SK-N-SH (cell line): ENCODE measurements at regions not wholly inside any gene's neighbourhood (a gene's known extent, or its start where the extent isn't known, plus 50 kb on each side); places are given as distances from the start of the nearest gene placed in this dataset.

Experiments used
- CTCF ChIA-PET: fragments of 300-600, 350-600 bp; formaldehyde crosslinking; extraction: SDS; loops from one replicate; lab custom pipeline; 2021; lab: Yijun Ruan, JAX
- POLR2A ChIA-PET: fragments of 350-600 bp; sonication (Branson Sonifier 250); formaldehyde crosslinking; extraction: SDS; loops from one replicate; lab custom pipeline; 2020; ENCODE audit warnings: antibody characterized with exemption, inconsistent platforms; lab: Yijun Ruan, JAX
- DNase-seq: peaks from one replicate; pipeline ENCODE4 v3.0.0; 2012
- H2AFZ ChIP-seq: fragments of 200-600 bp; sonication (generic); 2 replicates; pipeline ENCODE4 v1.8.1; 2016; ENCODE audit warnings: antibody characterized with exemption, mild to moderate bottlenecking, low read depth
- H3F3A ChIP-seq: fragments of 200-600 bp; sonication (generic); replicated peaks from 2 replicates; pipeline ENCODE3; 2016; ENCODE audit warnings: antibody characterized with exemption, mild to moderate bottlenecking; ENCODE audit not compliant: insufficient read depth
- H3K27ac ChIP-seq, 2 experiments: fragments of 200-500 bp in 1 of 2; fragments of 200-600 bp in 1 of 2; sonication (Bioruptor generic) in 1 of 2; sonication (generic), shearing (Covaris generic) in 1 of 2; 2 replicates each; pipeline versions ENCODE4 v1.5.1 to v1.6.1; 2014 to 2016; ENCODE audit warnings: low read depth in 2 of 2, inconsistent platforms in 1 of 2, low read length in 1 of 2, mild to moderate bottlenecking in 1 of 2, mixed read lengths in 1 of 2
- H3K27me3 ChIP-seq: fragments of 200-600 bp; sonication (generic), shearing (Covaris generic); 2 replicates; pipeline ENCODE4 v1.6.1; 2016; ENCODE audit warnings: mixed run types; ENCODE audit not compliant: insufficient read depth
- H3K36me3 ChIP-seq, 2 experiments: fragments of 200-500 bp in 1 of 2; fragments of 200-600 bp in 1 of 2; sonication (Bioruptor generic) in 1 of 2; sonication (generic) in 1 of 2; replicated peaks in 1 of 2; 2 replicates each; pipeline versions ENCODE3 to v1.5.1; 2014 to 2016; ENCODE audit warnings: low read length in 1 of 2, mild to moderate bottlenecking in 1 of 2; ENCODE audit not compliant: insufficient read depth in 2 of 2, control insufficient read depth in 1 of 2
- H3K4me1 ChIP-seq, 2 experiments: fragments of 200-500 bp in 1 of 2; fragments of 200-600 bp in 1 of 2; sonication (Bioruptor generic) in 1 of 2; sonication (generic), shearing (Covaris generic) in 1 of 2; 2 replicates each; pipeline versions ENCODE4 v1.5.1 to v1.6.1; 2014 to 2016; ENCODE audit warnings: low read depth in 1 of 2, low read length in 1 of 2, mixed run types in 1 of 2; ENCODE audit not compliant: insufficient read depth in 2 of 2, control insufficient read depth in 1 of 2
- H3K4me2 ChIP-seq: fragments of 200-600 bp; sonication (generic), shearing (Covaris generic); 2 replicates; pipeline ENCODE4 v1.6.1; 2017; ENCODE audit warnings: mixed run types
- H3K4me3 ChIP-seq, 2 experiments: fragments of 200-500 bp in 1 of 2; fragments of 200-600 bp in 1 of 2; sonication (Bioruptor generic) in 1 of 2; sonication (generic), shearing (Covaris generic) in 1 of 2; 2 replicates each; pipeline versions ENCODE4 v1.5.1 to v1.8.1; 2014 to 2016; ENCODE audit warnings: low read depth in 2 of 2, inconsistent platforms in 1 of 2, low read length in 1 of 2, mild to moderate bottlenecking in 1 of 2, mixed read lengths in 1 of 2, moderate library complexity in 1 of 2
- H3K79me2 ChIP-seq: fragments of 200-600 bp; sonication (generic); 2 replicates; pipeline ENCODE4 v1.8.1; 2017; ENCODE audit warnings: mild to moderate bottlenecking; ENCODE audit not compliant: insufficient read depth
- H3K9ac ChIP-seq: fragments of 200-600 bp; sonication (generic); 2 replicates; pipeline ENCODE4 v1.6.1; 2017; ENCODE audit warnings: mixed run types
- H3K9me2 ChIP-seq: fragments of 200-600 bp; sonication (generic); 2 replicates; pipeline ENCODE4 v1.6.1; 2017; ENCODE audit warnings: mixed run types
- H3K9me3 ChIP-seq: fragments of 200-600 bp; sonication (generic); 2 replicates; pipeline ENCODE4 v1.6.1; 2017; ENCODE audit warnings: mixed run types, mild to moderate bottlenecking, moderate library complexity
- H4K20me1 ChIP-seq: fragments of 200-600 bp; sonication (generic); 2 replicates; pipeline ENCODE4 v1.6.1; 2017; ENCODE audit warnings: mild to moderate bottlenecking, mixed run types; ENCODE audit not compliant: insufficient read depth
- CHD2 ChIP-seq: fragments of 150-350 bp; IDR thresholded peaks from 2 replicates; pipeline ENCODE4 v1.6.1; 2018; ENCODE audit warnings: low read length; ENCODE audit not compliant: partially characterized antibody
- CTCF ChIP-seq: fragments of 200-600 bp; sonication (generic); IDR thresholded peaks from 2 replicates; pipeline ENCODE4 v1.6.1; 2017; ENCODE audit warnings: antibody characterized with exemption, mild to moderate bottlenecking, moderate library complexity
- ELF1 ChIP-seq: IDR thresholded peaks from 2 replicates; pipeline ENCODE4 v1.4.0; 2012
- EZH2phosphoT487 ChIP-seq: fragments of 200-600 bp; sonication (generic); IDR thresholded peaks from 2 replicates; pipeline ENCODE4 v1.6.1; 2017; ENCODE audit warnings: low read depth, mixed run types, mild to moderate bottlenecking, antibody characterized with exemption, moderate library complexity, borderline replicate concordance
- GATA2 ChIP-seq: sonication (generic); formaldehyde crosslinking; IDR thresholded peaks from 2 replicates; pipeline ENCODE4 v1.5.0; 2020; ENCODE audit warnings: mild to moderate bottlenecking, missing genetic modification reagents
- NFIC ChIP-seq: IDR thresholded peaks from 2 replicates; pipeline ENCODE4 v1.4.0; 2012; ENCODE audit warnings: borderline replicate concordance
- PBX3 ChIP-seq: IDR thresholded peaks from 2 replicates; pipeline ENCODE4; 2012
- POLR2AphosphoS5 ChIP-seq: IDR thresholded peaks from 2 replicates; pipeline ENCODE4 v1.6.1; 2012; ENCODE audit warnings: low read depth, low read length
- RCOR1 ChIP-seq: fragments of 150-350 bp; IDR thresholded peaks from 2 replicates; pipeline ENCODE4 v1.6.1; 2017; ENCODE audit warnings: antibody characterized with exemption, low read length
- TAF1 ChIP-seq: IDR thresholded peaks from 2 replicates; pipeline ENCODE4 v1.6.1; 2012; ENCODE audit warnings: low read depth, mild to moderate bottlenecking, low read length, moderate library complexity, borderline replicate concordance
- USF1 ChIP-seq: IDR thresholded peaks from 2 replicates; pipeline ENCODE4 v1.4.0; 2012; ENCODE audit warnings: low read depth, borderline replicate concordance
- USF2 ChIP-seq: fragments of 150-350 bp; IDR thresholded peaks from 2 replicates; pipeline ENCODE4 v1.6.1; 2017; ENCODE audit warnings: antibody characterized with exemption, low read length, low read depth, borderline replicate concordance
- YY1 ChIP-seq: IDR thresholded peaks from 2 replicates; pipeline ENCODE4 v1.4.0; 2012; ENCODE audit warnings: low read depth, mild to moderate bottlenecking
- WGBS: methylation state at CpG from one replicate; pipeline ENCODE4 v1.1.6; 2017; ENCODE audit warnings: low lambda C conversion rate; 5-methylcytosine and 5-hydroxymethylcytosine counted together

DNA sequence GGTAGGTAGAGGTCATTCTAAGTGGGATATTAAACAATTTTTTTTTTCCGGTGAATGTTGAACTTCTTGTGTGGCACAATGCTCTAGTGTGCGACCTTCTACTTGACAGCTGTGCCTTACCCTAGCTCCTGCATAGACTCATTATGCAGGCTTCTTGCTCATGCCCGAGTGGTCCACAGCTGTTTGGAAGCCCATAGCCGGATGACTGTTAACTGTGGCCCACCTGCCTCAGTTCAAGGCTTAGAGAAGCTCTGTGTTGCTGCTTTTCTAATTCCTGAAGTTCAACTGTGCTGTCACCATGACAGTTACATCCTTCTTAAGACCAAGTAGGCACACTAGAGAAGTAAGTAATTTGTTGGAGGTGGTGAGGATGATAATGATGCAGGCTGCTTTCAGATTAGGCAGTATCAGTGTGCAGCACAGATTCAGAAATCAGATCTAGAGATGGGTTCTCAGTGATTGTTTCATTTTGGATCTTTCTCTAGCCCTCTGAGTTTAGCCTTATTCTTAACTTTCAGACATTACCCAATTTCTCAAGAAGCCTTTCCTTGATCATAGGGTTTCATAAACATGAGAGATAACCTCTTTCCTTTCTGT is 278.4 kb downstream of the PHF14 start:
- TF ChIP-seq YY1 (no peak), CTCF (no peak), CHD2 (no peak), GATA2 (CRISPR knock-in tag) (no peak), PBX3 (no peak), USF1 (no peak), ELF1 (no peak), POLR2AphosphoS5 (no peak)
- Histone ChIP-seq H4K20me1 (no peaks in the 10 kb centered on the region), H3K79me2 (no peaks in the 10 kb centered on the region), H3K9me2 (no peaks in the 10 kb centered on the region), H3K27me3 (no peaks in the 10 kb centered on the region), H3K9me3 (no peaks in the 10 kb centered on the region), H3K4me2 (no peak overlapping the region), H2AFZ (no peak overlapping the region), H3F3A (no peaks in the 10 kb centered on the region), H3K9ac (no peak overlapping the region), H3K36me3 (no peaks in the 10 kb centered on the region), H3K4me3 (no peak overlapping the region), H3K27ac (no peak overlapping the region), H3K4me1 (no peaks in the 10 kb centered on the region; a peak in 1 of 4 replicates)
- CTCF ChIA-PET = no interaction called here
- 61% methylated on average over 4 of the region's 4 CpGs for WGBS
- POLR2A ChIA-PET = no interaction called here
- DNase-seq = no peak

- no peaks in the 10 kb centered on the region for H3F3A ChIP-seq
- DNase-seq = no peak
- H3K27me3 ChIP-seq = no peaks in the 10 kb centered on the region
- H3K4me3 ChIP-seq = no peak overlapping the region
- H3K9me3 ChIP-seq = no peaks in the 10 kb centered on the region
- H3K27ac ChIP-seq = no peak overlapping the region
- H3K4me2 ChIP-seq = no peak overlapping the region
- H3K9ac ChIP-seq = no peak overlapping the region
- ChIA-PET POLR2A (no interaction called here), CTCF (no interaction called here)
- no peak for TF ChIP-seq NFIC
- TF ChIP-seq CHD2 = no peak
- no peak for TF ChIP-seq TAF1
- TF ChIP-seq RCOR1 = no peak
- no peak for TF ChIP-seq EZH2phosphoT487
- no peak for TF ChIP-seq USF2
- 47% methylated on average over 3 of the region's 3 CpGs for WGBS
- H3K36me3 ChIP-seq = no peaks in the 10 kb centered on the region
- H3K9me2 ChIP-seq = no peaks in the 10 kb centered on the region
- no peak overlapping the region for H2AFZ ChIP-seq
- H3K79me2 ChIP-seq = no peaks in the 10 kb centered on the region
- no peaks in the 10 kb centered on the region; a peak in 1 of 4 replicates for H3K4me1 ChIP-seq
- no peaks in the 10 kb centered on the region for H4K20me1 ChIP-seq
Observed at GRCh38 chr7:11252705-11253272, 279.1 kb downstream of the PHF14 start.
